ENCODE measurements at regions not wholly inside any gene's neighbourhood (a gene's known extent, or its start where the extent isn't known, plus 50 kb on each side); places are given as distances from the start of the nearest gene placed in this dataset.

- no peak for TF ChIP-seq CTCF (IDR thresholded peaks at IDR 0.05)
- H3K36me3 Mint-ChIP-seq (ENCODE audit: low read depth), result no peaks in the 10 kb centered on the region
- peaks cover 33% of the 10 kb centered on the region for H3K4me1 Mint-ChIP-seq (ENCODE audit: low read depth)
- no peaks in the 10 kb centered on the region for H3K9me3 Mint-ChIP-seq
- no peak for DNase-seq
- no peak overlapping the region for H3K4me3 Mint-ChIP-seq
- no peak overlapping the region for H3K27ac Mint-ChIP-seq
- no peaks in the 10 kb centered on the region; the same call in 1 of the 2 replicates for H3K27me3 Mint-ChIP-seq (ENCODE audit: insufficient read depth)
These were observed 138.1 kb upstream of the IRF2BP2 start for GRCh38 chr1:234748066-234748465.

DNA sequence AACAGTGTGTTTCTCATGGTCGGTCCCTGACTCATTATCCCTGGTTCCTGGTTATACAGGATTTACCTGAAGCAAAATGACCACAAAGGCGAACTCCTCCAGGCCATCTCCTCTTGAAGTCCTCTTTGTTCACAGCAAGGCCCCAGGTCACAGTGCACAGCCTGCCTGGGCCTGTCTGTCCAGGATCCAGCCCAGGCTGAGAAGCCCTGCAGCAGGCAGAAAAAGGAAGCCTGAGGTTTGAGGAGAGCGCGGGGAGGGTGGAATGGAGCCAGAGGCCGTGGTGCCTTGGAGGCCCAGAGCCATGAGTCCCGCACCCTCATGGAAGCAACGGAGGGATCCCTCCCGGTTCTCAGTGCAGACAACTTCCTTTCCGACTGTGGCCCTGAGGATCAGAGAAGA lies 136.8 kb upstream of the IRF2BP2 start:
- no peak for TF ChIP-seq CTCF (IDR thresholded peaks at IDR 0.05)
- no peaks in the 10 kb centered on the region; the same call in 1 of the 2 replicates for H3K27me3 Mint-ChIP-seq (ENCODE audit: insufficient read depth)
- H3K9me3 Mint-ChIP-seq, result no peaks in the 10 kb centered on the region
- H3K4me1 Mint-ChIP-seq (ENCODE audit: low read depth), result peaks cover 33% of the 10 kb centered on the region
- no peak overlapping the region for H3K27ac Mint-ChIP-seq
- DNase-seq, result no peak
- H3K36me3 Mint-ChIP-seq (ENCODE audit: low read depth), result no peaks in the 10 kb centered on the region
- no peak overlapping the region for H3K4me3 Mint-ChIP-seq

DNA sequence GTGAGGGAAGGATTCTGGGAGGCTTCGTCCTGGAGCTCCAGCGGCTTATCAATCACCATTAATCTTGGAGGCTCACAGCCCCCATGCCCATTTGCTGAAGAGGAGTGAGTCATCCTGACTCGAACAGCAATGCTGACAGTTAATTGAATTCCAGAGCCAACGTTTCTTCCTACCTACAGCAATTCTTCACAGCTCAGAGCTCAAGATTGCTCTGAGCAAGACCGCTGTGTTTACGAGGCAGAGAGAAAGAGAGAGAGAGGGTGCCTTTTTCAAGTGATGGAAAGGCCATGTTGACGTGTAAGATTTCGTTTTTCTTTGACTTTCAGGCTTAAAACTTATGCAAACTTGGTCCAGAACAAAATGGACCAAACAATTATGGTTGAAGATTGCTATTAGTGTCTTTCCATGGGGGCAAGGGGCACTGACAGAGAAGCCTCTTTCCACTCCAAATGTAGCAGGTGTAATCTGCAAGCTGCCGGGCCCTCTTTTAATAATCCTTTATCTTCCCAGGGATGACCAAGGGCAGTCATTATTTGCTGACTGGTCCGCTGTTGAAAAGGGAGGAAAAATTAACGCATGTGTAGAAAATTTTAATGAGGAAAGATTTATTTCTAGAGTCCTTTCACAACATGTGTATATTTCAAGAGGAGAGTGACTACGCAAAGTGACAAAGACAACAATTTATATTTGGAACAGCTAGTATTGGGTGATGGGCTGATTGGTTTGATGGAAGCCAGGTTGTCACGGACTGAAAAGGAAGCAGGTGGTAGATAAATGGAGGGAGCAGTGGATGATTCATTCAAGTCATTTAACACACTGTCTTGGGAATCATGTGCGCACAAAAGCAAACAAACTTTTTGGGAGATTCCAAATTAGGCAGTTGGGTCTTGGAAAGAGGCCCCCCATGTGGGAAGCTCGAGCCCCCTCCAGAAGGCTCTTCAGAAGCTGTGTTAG lies 136.1 kb upstream of the IRF2BP2 start:
- TF ChIP-seq CTCF (IDR thresholded peaks at IDR 0.05), result no peak
- Mint-ChIP-seq H3K9me3 (no peaks in the 10 kb centered on the region), H3K36me3 (ENCODE audit: low read depth) (no peaks in the 10 kb centered on the region), H3K27ac (peak overlapping the region; percentile 3; the same call in 1 of the 2 replicates), H3K27me3 (ENCODE audit: insufficient read depth) (no peaks in the 10 kb centered on the region; the same call in 1 of the 2 replicates), H3K4me3 (peak overlapping the region; percentile 41), H3K4me1 (ENCODE audit: low read depth) (peaks cover 33% of the 10 kb centered on the region)
- DNase-seq, result peak; percentile 50

GRCh38 chr1:234745276-234745675 lies 135.3 kb upstream of the IRF2BP2 start:
- DNase-seq, result no peak
- Mint-ChIP-seq H3K36me3 (ENCODE audit: low read depth) (no peaks in the 10 kb centered on the region), H3K9me3 (no peaks in the 10 kb centered on the region), H3K4me3 (no peak overlapping the region), H3K27me3 (ENCODE audit: insufficient read depth) (no peaks in the 10 kb centered on the region; the same call in 1 of the 2 replicates), H3K27ac (no peak overlapping the region), H3K4me1 (ENCODE audit: low read depth) (peaks cover 33% of the 10 kb centered on the region)
- no peak for TF ChIP-seq CTCF (IDR thresholded peaks at IDR 0.05)

DNA sequence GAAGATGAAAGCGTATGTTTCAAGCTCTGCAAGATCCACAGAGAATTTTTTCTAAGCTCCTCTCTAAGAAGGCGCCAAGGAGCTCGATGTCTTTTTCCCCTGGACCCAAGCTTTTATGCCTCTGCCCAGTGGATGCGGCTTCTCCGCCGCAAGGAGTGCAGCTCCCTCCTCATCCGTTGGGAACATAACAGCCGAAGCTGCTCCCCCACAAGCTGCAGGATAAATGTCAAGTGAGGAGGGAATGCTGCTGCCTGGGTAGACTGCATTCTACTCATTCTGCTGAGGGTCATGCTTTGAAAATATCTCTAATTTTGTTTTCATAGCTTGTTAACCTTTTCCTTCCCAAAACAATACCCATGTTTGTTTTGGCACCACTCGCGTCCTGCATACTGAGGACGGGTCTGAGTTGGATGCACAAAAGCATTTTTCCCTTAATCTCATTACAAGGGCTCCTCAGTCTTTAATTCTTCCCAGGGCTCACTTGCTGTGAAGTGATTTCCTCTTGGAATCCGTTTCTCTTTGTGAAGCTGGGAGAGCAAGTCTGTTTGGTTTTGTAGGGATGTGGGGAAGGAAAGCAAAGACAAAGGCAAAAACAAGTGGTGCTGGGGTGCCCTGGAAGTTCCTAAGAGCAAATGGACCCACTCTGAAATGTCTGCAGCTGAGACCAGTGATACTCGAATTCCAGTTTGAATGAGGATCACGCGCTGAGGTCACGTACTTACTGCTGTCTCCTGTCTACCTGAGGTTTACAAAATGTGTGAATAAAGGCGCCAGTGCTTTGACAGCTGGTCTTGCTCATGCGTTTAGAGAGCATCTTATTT lies 134.0 kb upstream of the IRF2BP2 start:
- peak overlapping the region; percentile 66 for H3K4me3 Mint-ChIP-seq
- peak overlapping the region; percentile 36; the same call in 1 of the 2 replicates for H3K27ac Mint-ChIP-seq
- no peaks in the 10 kb centered on the region; the same call in 1 of the 2 replicates for H3K27me3 Mint-ChIP-seq (ENCODE audit: insufficient read depth)
- H3K4me1 Mint-ChIP-seq (ENCODE audit: low read depth), result peaks cover 33% of the 10 kb centered on the region
- no peaks in the 10 kb centered on the region for H3K9me3 Mint-ChIP-seq
- TF ChIP-seq CTCF (IDR thresholded peaks at IDR 0.05), result no peak
- no peak for DNase-seq
- H3K36me3 Mint-ChIP-seq (ENCODE audit: low read depth), result no peaks in the 10 kb centered on the region
